Cardiac fibroblast (primary cell): ENCODE measurements at regions not wholly inside any gene's neighbourhood (a gene's known extent, or its start where the extent isn't known, plus 50 kb on each side); places are given as distances from the start of the nearest gene placed in this dataset.

Source experiments
- DNase-seq, 2 donors: peaks; one replicate each; pipeline versions ENCODE4 v3.0.0 to v3.0.0-alpha.2; 2010; ENCODE audit warnings: low read depth in 2 of 2
- H3K4me3 ChIP-seq, 2 donors: replicated peaks in 1 of 2; 1 replicate in 1 of 2; 2 replicates in 1 of 2; pipeline ENCODE4 v1.5.1; 2011; ENCODE audit warnings: low read depth in 2 of 2, low read length in 2 of 2, mild to moderate bottlenecking in 2 of 2, moderate library complexity in 1 of 2
- CTCF ChIP-seq: IDR thresholded peaks from one replicate; pipeline ENCODE4 v1.5.1; 2011; ENCODE audit warnings: low read depth, mild to moderate bottlenecking, low read length, inconsistent platforms

- no peak for TF ChIP-seq CTCF
- H3K4me3 ChIP-seq, result no peak overlapping the region
- no peak for DNase-seq
Observed at GRCh38 chr10:33716501-33717267, 382.2 kb upstream of the NRP1 start.

- no peak for DNase-seq
- no peak overlapping the region for H3K4me3 ChIP-seq
- no peak for TF ChIP-seq CTCF
Observed at GRCh38 chr10:33715303-33715975, 381.0 kb upstream of the NRP1 start.

GRCh38 chr10:33712825-33713224 is 378.4 kb upstream of the NRP1 start:
- TF ChIP-seq CTCF, result no peak
- no peak overlapping the region for H3K4me3 ChIP-seq
- no peak for DNase-seq

GRCh38 chr10:33710006-33710405 is 375.5 kb upstream of the NRP1 start:
- no peak for DNase-seq
- no peak overlapping the region for H3K4me3 ChIP-seq
- TF ChIP-seq CTCF, result no peak

- no peak for TF ChIP-seq CTCF
- H3K4me3 ChIP-seq, result no peak overlapping the region
- DNase-seq, result no peak
Observed at GRCh38 chr10:33709008-33709753, 374.7 kb upstream of the NRP1 start.

- DNase-seq, result no peak
- H3K4me3 ChIP-seq, result no peak overlapping the region
- no peak for TF ChIP-seq CTCF
Observed at GRCh38 chr10:33708561-33708960, 374.1 kb upstream of the NRP1 start.
